Kidney (tissue), 13 donors: ENCODE measurements at regions not wholly inside any gene's neighbourhood (a gene's known extent, or its start where the extent isn't known, plus 50 kb on each side); places are given as distances from the start of the nearest gene placed in this dataset.
"Not testable (repeated sequence)": the region's sequence is repeated elsewhere in the genome, so short reads cannot be mapped to it uniquely, and the experiment has no call there.

Source experiments
- DNase-seq, 5 donors: peaks; one replicate each; pipeline ENCODE4 v3.0.0-alpha.2; 2013 to 2020
- FAIRE-seq: peaks from 2 replicates; lab custom pipeline; 2012; peaks lifted over from hg19 to GRCh38; lab: Jason Lieb, UNC
- H3K27ac ChIP-seq, 2 donors: one replicate each; pipeline ENCODE4 v1.7.0; 2013; ENCODE audit warnings: low read depth in 2 of 2, low read length in 2 of 2, inconsistent platforms in 1 of 2
- H3K27me3 ChIP-seq: one replicate; pipeline ENCODE4 v1.7.1; 2013; ENCODE audit warnings: low read length, inconsistent platforms; ENCODE audit not compliant: control insufficient read depth, insufficient read depth
- H3K36me3 ChIP-seq, 3 donors: one replicate each; pipeline versions ENCODE4 v1.7.0 to v1.7.1; 2013; ENCODE audit warnings: low read length in 3 of 3, control low read depth in 1 of 3, inconsistent platforms in 1 of 3; ENCODE audit not compliant: insufficient read depth in 3 of 3, control insufficient read depth in 2 of 3
- H3K4me1 ChIP-seq, 3 donors: one replicate each; pipeline versions ENCODE4 v1.7.0 to v1.7.1; 2013; ENCODE audit warnings: low read length in 3 of 3, inconsistent platforms in 1 of 3, low read depth in 1 of 3; ENCODE audit not compliant: control insufficient read depth in 2 of 3, insufficient read depth in 2 of 3
- H3K4me3 ChIP-seq, 3 donors: one replicate each; pipeline versions ENCODE4 v1.7.0 to v1.8.1; 2013; ENCODE audit warnings: low read length in 3 of 3, control low read depth in 1 of 3, inconsistent platforms in 1 of 3
- H3K9ac ChIP-seq, 3 donors: one replicate each; pipeline versions ENCODE4 v1.7.0 to v1.7.1; 2013; ENCODE audit warnings: low read length in 3 of 3, control low read depth in 1 of 3, inconsistent platforms in 1 of 3
- H3K9me3 ChIP-seq, 3 donors: one replicate each; pipeline versions ENCODE4 v1.7.0 to v1.7.1; 2013; ENCODE audit warnings: low read length in 3 of 3, control low read depth in 1 of 3, inconsistent platforms in 1 of 3; ENCODE audit not compliant: control insufficient read depth in 2 of 3, insufficient read depth in 1 of 3
- intact Hi-C: fragments of 100-400 bp; cut with DNase I; formaldehyde crosslinking; loops from one replicate; pipeline ENCODE4 v1.11.1; 2022
- TF ChIP-seq, protein P1 (sequence below): IDR thresholded peaks from 3 replicates; pipeline ENCODE4 v1.5.1; 2012; ENCODE audit warnings: mild to moderate bottlenecking, moderate library complexity, borderline replicate concordance; ENCODE audit not compliant: insufficient read depth; ENCODE audit errors: extremely low read depth
- donor health status: control.
- donor health status: control.
- donor health status: control.
- donor health status: control.
- donor health status: control.
- donor health status: DM: yes; HTN: yes; CAD: no.
- donor health status: Normal renal cell carcinoma (clear cell type).

DNA sequence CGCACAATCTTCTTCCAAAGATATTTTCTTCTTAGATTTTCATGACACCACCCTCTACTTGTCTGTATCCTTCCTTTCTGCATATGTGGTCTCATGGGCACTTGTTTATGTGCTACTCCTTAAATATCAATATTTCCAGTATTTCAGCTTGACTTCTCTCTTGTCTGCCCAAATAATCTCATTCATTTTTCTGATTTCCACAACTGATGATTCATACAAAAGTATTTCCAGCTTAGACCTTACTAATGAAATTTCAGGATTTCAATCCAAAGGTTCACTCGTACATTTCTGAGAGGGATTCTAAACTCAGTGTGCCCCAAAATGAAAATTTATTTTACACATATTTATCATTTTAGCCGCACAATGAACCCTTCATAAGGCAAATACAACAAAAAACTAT is 928.9 kb upstream of the C9orf72 start:
- H3K4me3 ChIP-seq: no peak overlapping the region
- intact Hi-C loops: loop anchor here (10.0 kb wide), 1 partner anchor 57 kb away; no protein-coding TSS in a partner anchor
- no peaks in the 10 kb centered on the region for H3K9me3 ChIP-seq
- no peaks in the 10 kb centered on the region for H3K27me3 ChIP-seq
- no peaks in the 10 kb centered on the region for H3K4me1 ChIP-seq
- no peak for DNase-seq
- TF ChIP-seq, protein P1, sequence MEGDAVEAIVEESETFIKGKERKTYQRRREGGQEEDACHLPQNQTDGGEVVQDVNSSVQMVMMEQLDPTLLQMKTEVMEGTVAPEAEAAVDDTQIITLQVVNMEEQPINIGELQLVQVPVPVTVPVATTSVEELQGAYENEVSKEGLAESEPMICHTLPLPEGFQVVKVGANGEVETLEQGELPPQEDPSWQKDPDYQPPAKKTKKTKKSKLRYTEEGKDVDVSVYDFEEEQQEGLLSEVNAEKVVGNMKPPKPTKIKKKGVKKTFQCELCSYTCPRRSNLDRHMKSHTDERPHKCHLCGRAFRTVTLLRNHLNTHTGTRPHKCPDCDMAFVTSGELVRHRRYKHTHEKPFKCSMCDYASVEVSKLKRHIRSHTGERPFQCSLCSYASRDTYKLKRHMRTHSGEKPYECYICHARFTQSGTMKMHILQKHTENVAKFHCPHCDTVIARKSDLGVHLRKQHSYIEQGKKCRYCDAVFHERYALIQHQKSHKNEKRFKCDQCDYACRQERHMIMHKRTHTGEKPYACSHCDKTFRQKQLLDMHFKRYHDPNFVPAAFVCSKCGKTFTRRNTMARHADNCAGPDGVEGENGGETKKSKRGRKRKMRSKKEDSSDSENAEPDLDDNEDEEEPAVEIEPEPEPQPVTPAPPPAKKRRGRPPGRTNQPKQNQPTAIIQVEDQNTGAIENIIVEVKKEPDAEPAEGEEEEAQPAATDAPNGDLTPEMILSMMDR: no peak
- no peak for FAIRE-seq
- H3K36me3 ChIP-seq: no peaks in the 10 kb centered on the region
- H3K9ac ChIP-seq: no peak overlapping the region
- H3K27ac ChIP-seq: no peak overlapping the region

DNA sequence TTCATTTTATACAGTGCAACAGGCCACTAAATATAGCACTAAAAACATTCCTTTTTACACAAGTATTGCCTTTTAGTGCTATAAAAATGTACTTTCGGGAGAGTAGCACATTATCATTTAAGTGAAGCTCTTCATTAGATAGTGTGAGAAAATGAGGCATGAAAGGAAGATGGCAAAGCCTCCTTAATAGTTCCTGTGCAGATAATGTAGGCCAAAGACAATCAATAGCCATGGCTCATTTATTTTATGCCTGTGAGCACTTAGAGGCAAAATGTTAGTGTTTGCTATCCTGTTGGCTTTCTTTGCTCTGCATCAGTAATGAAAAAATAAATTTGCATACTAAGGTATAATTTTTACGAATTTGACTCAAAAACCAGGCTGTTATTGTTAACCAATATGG is 929.5 kb upstream of the C9orf72 start:
- Histone ChIP-seq H3K9ac (no peak overlapping the region), H3K27me3 (no peaks in the 10 kb centered on the region), H3K4me3 (no peak overlapping the region), H3K9me3 (no peaks in the 10 kb centered on the region), H3K36me3 (no peaks in the 10 kb centered on the region), H3K4me1 (no peaks in the 10 kb centered on the region), H3K27ac (no peak overlapping the region)
- TF ChIP-seq, protein P1: no peak
- no peak for FAIRE-seq
- intact Hi-C loops: loop anchor here (10.0 kb wide), 1 partner anchor 58 kb away; no protein-coding TSS in a partner anchor
- no peak for DNase-seq

DNA sequence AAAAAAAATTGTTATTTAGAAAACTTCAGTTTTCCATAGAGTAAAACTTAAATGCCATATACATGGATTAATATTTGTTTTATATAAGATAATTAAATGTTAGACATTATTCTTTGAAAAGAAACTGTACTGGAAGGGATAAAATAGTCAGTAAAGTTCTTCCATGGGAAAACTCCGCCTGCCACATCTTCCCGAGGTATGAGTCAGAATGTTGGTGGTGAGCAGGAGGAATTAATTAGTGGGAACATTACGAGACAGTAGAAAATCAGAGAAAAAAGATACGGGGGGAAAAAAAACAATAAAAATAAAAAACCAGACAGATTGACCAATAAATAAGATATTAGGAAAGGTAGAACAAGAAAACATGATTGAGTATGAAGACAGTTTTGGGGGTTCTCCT is 930.3 kb upstream of the C9orf72 start:
- Histone ChIP-seq H3K4me1 (no peaks in the 10 kb centered on the region), H3K9ac (no peak overlapping the region), H3K9me3 (no peaks in the 10 kb centered on the region), H3K27me3 (no peaks in the 10 kb centered on the region), H3K4me3 (no peak overlapping the region), H3K36me3 (no peaks in the 10 kb centered on the region), H3K27ac (no peak overlapping the region)
- DNase-seq (no peak), FAIRE-seq (no peak)
- intact Hi-C loops: loop anchor here (10.0 kb wide), 1 partner anchor 59 kb away; no protein-coding TSS in a partner anchor
- TF ChIP-seq, protein P1: no peak

DNA sequence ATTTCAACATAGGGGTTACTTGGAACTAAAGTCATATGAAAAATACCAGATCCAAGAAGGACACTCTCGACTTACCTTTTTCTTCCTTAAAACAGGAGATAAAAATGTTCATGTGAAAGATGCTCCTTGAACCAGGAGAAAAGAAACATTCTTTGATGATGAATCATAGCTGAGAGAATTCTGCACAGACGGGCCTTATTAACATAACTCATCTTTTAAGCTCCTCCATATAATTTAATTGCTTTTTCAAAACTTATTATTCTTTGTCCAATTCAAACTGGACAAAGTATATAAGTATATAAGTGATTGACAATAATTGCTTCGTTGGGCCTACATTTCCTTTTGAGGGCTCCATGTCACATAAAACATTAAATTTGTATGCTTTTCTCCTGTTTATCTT is 945.2 kb upstream of the C9orf72 start:
- Histone ChIP-seq H3K27ac (no peak overlapping the region), H3K9ac (no peak overlapping the region), H3K27me3 (no peaks in the 10 kb centered on the region), H3K36me3 (no peaks in the 10 kb centered on the region), H3K9me3 (no peaks in the 10 kb centered on the region), H3K4me3 (no peak overlapping the region), H3K4me1 (no peaks in the 10 kb centered on the region)
- FAIRE-seq: no peak
- intact Hi-C loops: no loop called here
- DNase-seq: no peak
- TF ChIP-seq, protein P1: no peak

DNA sequence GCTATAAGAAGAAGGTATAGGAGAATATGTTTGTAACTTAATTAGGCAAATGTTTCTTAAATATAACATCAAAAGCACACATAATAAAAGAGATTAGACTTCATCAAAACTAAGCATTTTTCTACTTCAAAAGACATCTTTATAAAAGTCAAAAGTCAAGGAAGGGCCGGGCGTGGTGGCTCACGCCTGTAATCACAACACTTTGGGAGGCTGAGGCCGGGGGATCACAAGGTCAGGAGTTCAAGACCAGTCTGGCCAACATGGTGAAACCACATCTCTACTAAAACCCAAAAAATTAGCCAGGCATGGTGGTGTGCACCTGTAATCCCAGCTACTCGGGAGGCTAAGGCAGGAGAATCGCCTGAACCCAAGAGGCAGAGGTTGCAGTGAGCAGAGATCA is 951.0 kb upstream of the C9orf72 start:
- H3K4me3 ChIP-seq, H3K9me3 ChIP-seq, H3K4me1 ChIP-seq, H3K27me3 ChIP-seq, intact Hi-C loops, H3K36me3 ChIP-seq, FAIRE-seq, H3K27ac ChIP-seq, H3K9ac ChIP-seq: not testable (repeated sequence)
- peak in 1 of 5 donors; percentile 21 for DNase-seq
